DOHH2 (cell line): ENCODE measurements at regions not wholly inside any gene's neighbourhood (a gene's known extent, or its start where the extent isn't known, plus 50 kb on each side); places are given as distances from the start of the nearest gene placed in this dataset.

Experiments
- EZH2phosphoT487 ChIP-seq: fragments of 200-600 bp; sonication (generic); IDR thresholded peaks from 2 replicates; pipeline ENCODE4 v1.6.1; 2017; ENCODE audit warnings: borderline replicate concordance, mild to moderate bottlenecking, antibody characterized with exemption, low read length, moderate library complexity, mixed read lengths
- TF ChIP-seq, protein P1 (sequence below): fragments of 200-600 bp; sonication (generic); IDR thresholded peaks from one replicate; pipeline ENCODE4 v1.5.1; 2014; ENCODE audit warnings: antibody characterized with exemption, mild to moderate bottlenecking, low read depth, low read length; ENCODE audit not compliant: poor library complexity, severe bottlenecking

- TF ChIP-seq, protein P1, sequence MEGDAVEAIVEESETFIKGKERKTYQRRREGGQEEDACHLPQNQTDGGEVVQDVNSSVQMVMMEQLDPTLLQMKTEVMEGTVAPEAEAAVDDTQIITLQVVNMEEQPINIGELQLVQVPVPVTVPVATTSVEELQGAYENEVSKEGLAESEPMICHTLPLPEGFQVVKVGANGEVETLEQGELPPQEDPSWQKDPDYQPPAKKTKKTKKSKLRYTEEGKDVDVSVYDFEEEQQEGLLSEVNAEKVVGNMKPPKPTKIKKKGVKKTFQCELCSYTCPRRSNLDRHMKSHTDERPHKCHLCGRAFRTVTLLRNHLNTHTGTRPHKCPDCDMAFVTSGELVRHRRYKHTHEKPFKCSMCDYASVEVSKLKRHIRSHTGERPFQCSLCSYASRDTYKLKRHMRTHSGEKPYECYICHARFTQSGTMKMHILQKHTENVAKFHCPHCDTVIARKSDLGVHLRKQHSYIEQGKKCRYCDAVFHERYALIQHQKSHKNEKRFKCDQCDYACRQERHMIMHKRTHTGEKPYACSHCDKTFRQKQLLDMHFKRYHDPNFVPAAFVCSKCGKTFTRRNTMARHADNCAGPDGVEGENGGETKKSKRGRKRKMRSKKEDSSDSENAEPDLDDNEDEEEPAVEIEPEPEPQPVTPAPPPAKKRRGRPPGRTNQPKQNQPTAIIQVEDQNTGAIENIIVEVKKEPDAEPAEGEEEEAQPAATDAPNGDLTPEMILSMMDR: no peak
- no peak for TF ChIP-seq EZH2phosphoT487
Measured at GRCh38 chr1:209256766-209257350, 326.7 kb upstream of the CAMK1G start.
